Liver (tissue), 3 donors: ENCODE measurements at regions not wholly inside any gene's neighbourhood (a gene's known extent, or its start where the extent isn't known, plus 50 kb on each side); places are given as distances from the start of the nearest gene placed in this dataset.

ENCODE experiments used
- ATF3 ChIP-seq: IDR thresholded peaks from 2 replicates; pipeline ENCODE4 v1.6.1; 2016; ENCODE audit warnings: antibody characterized with exemption
- CTCF ChIP-seq: fragments of 150-350 bp; IDR thresholded peaks from 2 replicates; pipeline ENCODE4 v1.5.1; 2017; ENCODE audit warnings: improper control_type of control experiment, low read depth, low read length; ENCODE audit not compliant: missing input control
- MAX ChIP-seq: IDR thresholded peaks from 2 replicates; pipeline ENCODE4 v1.6.1; 2016; ENCODE audit warnings: antibody characterized with exemption
- RAD21 ChIP-seq, 2 donors: IDR thresholded peaks; 2 replicates each; pipeline ENCODE4 v1.6.1; 2016; ENCODE audit warnings: antibody characterized with exemption in 2 of 2, mild to moderate bottlenecking in 2 of 2
- TAF1 ChIP-seq: conservative IDR thresholded peaks from 2 replicates; pipeline ENCODE4 v1.6.1; 2016; ENCODE audit warnings: antibody characterized with exemption, mild to moderate bottlenecking
- ZBTB33 ChIP-seq: IDR thresholded peaks from 2 replicates; pipeline ENCODE4 v1.6.1; 2016; ENCODE audit warnings: antibody characterized with exemption
- donor health status: healthy.
- donor health status: healthy.

GRCh38 chr3:127408022-127408683 is 120.3 kb upstream of the PRR20G start:
- TF ChIP-seq CTCF (no peak), ZBTB33 (no peak), RAD21 (IDR thresholded peaks at IDR 0.05) (no peak), TAF1 (no peak), MAX (no peak), ATF3 (no peak)
